ENCODE measurements at regions not wholly inside any gene's neighbourhood (a gene's known extent, or its start where the extent isn't known, plus 50 kb on each side); places are given as distances from the start of the nearest gene placed in this dataset.
"Not testable (repeated sequence)": the region's sequence is repeated elsewhere in the genome, so short reads cannot be mapped to it uniquely, and the experiment has no call there.

- Histone ChIP-seq H3K4me2 (no peak overlapping the region), H3K4me3 (no peak overlapping the region), H3K79me2 (ENCODE audit: low read depth) (no peaks in the 10 kb centered on the region), H3K27me3 (no peaks in the 10 kb centered on the region), H3K9me3 (ENCODE audit: low read depth) (peaks cover 11% of the 10 kb centered on the region), H2AFZ (replicated peaks) (no peak overlapping the region), H3K4me1 (no peaks in the 10 kb centered on the region), H3K36me3 (no peaks in the 10 kb centered on the region), H4K20me1 (ENCODE audit: low read depth) (no peaks in the 10 kb centered on the region), H3F3A (ENCODE audit: low read depth) (no peaks in the 10 kb centered on the region), H3K27ac (no peak overlapping the region), H3K9ac (no peak overlapping the region)
- DNase-seq (ENCODE audit: low spot score) = no peak
- peaks cover 5% of the 10 kb centered on the region for H3K9me3 Mint-ChIP-seq
- no peak overlapping the region for H3K4me3 Mint-ChIP-seq
- no peak for TF ChIP-seq EZH2 (IDR thresholded peaks at IDR 0.05)
- no peak for TF ChIP-seq EZH2phosphoT487 (IDR thresholded peaks at IDR 0.05)
- no peak for TF ChIP-seq CTCF (IDR thresholded peaks at IDR 0.05)
- no peaks in the 10 kb centered on the region for H3K27me3 Mint-ChIP-seq (ENCODE audit: insufficient read depth, low read depth)
- H3K27ac Mint-ChIP-seq = no peak overlapping the region
- H3K36me3 Mint-ChIP-seq = peaks cover 8% of the 10 kb centered on the region
- no peaks in the 10 kb centered on the region for H3K4me1 Mint-ChIP-seq
These were observed 99.6 kb upstream of the FBXO28 start for GRCh38 chr1:224014330-224014649.

DNA sequence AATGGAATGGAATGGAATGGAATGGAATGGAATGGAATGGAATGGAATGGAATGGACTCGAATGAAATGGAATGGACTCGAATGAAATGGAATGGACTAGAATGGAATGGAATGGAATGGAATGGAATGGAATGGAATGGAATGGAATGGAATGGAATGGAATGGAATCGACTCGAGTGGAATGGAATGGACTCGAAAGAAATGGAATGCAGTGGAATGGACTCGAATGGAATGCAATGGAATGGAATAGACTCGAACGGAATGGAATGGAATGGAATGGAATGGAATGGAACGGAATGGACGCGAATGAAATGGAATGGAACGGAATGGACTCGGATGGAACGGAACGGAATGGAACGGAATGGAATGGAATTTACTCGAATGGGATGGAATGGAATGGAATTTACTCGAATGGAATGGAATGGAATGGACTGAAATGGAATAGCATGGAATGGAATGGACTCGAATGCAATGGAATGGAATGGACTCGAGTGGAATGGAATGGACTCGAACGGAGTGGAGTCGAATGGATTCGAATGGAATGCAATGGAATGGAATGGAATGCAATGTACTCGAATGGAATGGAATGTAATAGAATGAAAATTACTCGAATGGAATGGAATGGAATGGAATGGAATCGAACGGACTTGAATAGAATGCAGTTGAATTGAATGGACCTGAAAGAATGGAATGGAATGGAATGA, 100.1 kb upstream of the FBXO28 start:
- H4K20me1 ChIP-seq (ENCODE audit: low read depth); H3K4me3 Mint-ChIP-seq; H3K36me3 ChIP-seq; H3K36me3 Mint-ChIP-seq; H2AFZ ChIP-seq (replicated peaks); H3F3A ChIP-seq (ENCODE audit: low read depth); H3K27ac Mint-ChIP-seq; H3K9me3 Mint-ChIP-seq; H3K79me2 ChIP-seq (ENCODE audit: low read depth); H3K27me3 ChIP-seq; H3K27me3 Mint-ChIP-seq (ENCODE audit: insufficient read depth, low read depth); H3K9ac ChIP-seq; H3K4me3 ChIP-seq; H3K4me1 Mint-ChIP-seq; H3K27ac ChIP-seq; H3K4me2 ChIP-seq; H3K4me1 ChIP-seq: not testable (repeated sequence)
- peaks cover 11% of the 10 kb centered on the region for H3K9me3 ChIP-seq (ENCODE audit: low read depth)
- peak; percentile 5 for DNase-seq (ENCODE audit: low spot score)

- peaks cover 11% of the 10 kb centered on the region for H3K9me3 ChIP-seq (ENCODE audit: low read depth)
- not testable (repeated sequence) for DNase-seq (ENCODE audit: low spot score); H3K36me3 ChIP-seq; H3K4me1 ChIP-seq; H3F3A ChIP-seq (ENCODE audit: low read depth); H4K20me1 ChIP-seq (ENCODE audit: low read depth); H3K9ac ChIP-seq; H3K79me2 ChIP-seq (ENCODE audit: low read depth); H3K27me3 ChIP-seq; H3K4me3 Mint-ChIP-seq; H3K4me3 ChIP-seq; H2AFZ ChIP-seq (replicated peaks); H3K27ac ChIP-seq; H3K27ac Mint-ChIP-seq; H3K4me1 Mint-ChIP-seq; H3K27me3 Mint-ChIP-seq (ENCODE audit: insufficient read depth, low read depth); H3K4me2 ChIP-seq
- peaks cover 11% of the 10 kb centered on the region for H3K36me3 Mint-ChIP-seq
- H3K9me3 Mint-ChIP-seq = peaks cover 12% of the 10 kb centered on the region
These were observed 101.0 kb upstream of the FBXO28 start for GRCh38 chr1:224012807-224013434.

DNA sequence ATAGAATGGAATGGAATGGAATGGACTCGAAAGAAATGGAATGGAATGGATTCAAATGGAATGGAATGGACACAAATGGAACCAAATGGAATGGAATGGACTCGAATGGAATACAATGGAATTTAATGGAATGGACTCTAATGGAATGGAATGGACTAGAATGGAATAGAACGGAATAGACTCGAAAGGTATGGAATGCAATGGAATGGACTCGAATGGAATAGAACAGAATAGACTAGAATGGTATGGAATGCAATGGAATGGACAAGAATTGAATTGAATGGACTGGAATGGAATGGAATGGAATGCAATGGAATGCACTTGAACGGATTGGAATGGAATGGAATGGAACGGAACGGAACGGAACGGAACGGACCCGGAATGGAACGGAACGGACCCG, 101.7 kb upstream of the FBXO28 start:
- H3K27ac Mint-ChIP-seq; H3K9ac ChIP-seq; H3K4me3 ChIP-seq; H3K4me3 Mint-ChIP-seq; H4K20me1 ChIP-seq (ENCODE audit: low read depth); H3K79me2 ChIP-seq (ENCODE audit: low read depth); H2AFZ ChIP-seq (replicated peaks); H3K27me3 Mint-ChIP-seq (ENCODE audit: insufficient read depth, low read depth); H3K27ac ChIP-seq; H3K36me3 ChIP-seq; H3K4me1 Mint-ChIP-seq; H3K4me2 ChIP-seq; H3F3A ChIP-seq (ENCODE audit: low read depth); H3K27me3 ChIP-seq; DNase-seq (ENCODE audit: low spot score); H3K4me1 ChIP-seq: not testable (repeated sequence)
- H3K9me3 Mint-ChIP-seq = peaks cover 15% of the 10 kb centered on the region
- peaks cover 11% of the 10 kb centered on the region for H3K9me3 ChIP-seq (ENCODE audit: low read depth)
- H3K36me3 Mint-ChIP-seq = peaks cover 17% of the 10 kb centered on the region

DNA sequence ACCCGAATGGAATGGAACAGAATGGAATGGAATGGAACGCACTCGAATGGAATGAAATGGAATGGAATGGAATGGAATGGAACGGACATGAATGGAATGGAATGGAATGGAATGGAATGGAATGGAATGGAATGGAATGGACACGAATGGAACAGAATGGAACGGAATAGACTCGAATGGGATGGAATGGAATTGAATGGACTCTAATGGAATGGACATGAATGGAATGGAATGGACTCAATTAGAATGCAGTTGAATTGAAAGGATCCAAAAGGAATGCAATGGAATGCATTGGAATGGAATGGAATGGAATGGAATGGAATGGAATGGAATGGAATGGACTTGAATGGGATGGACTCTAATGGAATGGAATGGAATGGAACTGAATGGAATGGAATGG, 102.2 kb upstream of the FBXO28 start:
- not testable (repeated sequence) for H3K4me1 Mint-ChIP-seq; H2AFZ ChIP-seq (replicated peaks); H3K4me3 Mint-ChIP-seq; H3K27me3 ChIP-seq; H3K4me2 ChIP-seq; H3K27ac ChIP-seq; H3K36me3 ChIP-seq; H3K4me1 ChIP-seq; H3F3A ChIP-seq (ENCODE audit: low read depth); H3K9ac ChIP-seq; H3K27ac Mint-ChIP-seq; H3K4me3 ChIP-seq; H3K79me2 ChIP-seq (ENCODE audit: low read depth); H4K20me1 ChIP-seq (ENCODE audit: low read depth); H3K27me3 Mint-ChIP-seq (ENCODE audit: insufficient read depth, low read depth); DNase-seq (ENCODE audit: low spot score)
- peaks cover 15% of the 10 kb centered on the region for H3K9me3 Mint-ChIP-seq
- H3K9me3 ChIP-seq (ENCODE audit: low read depth) = peaks cover 11% of the 10 kb centered on the region
- peaks cover 19% of the 10 kb centered on the region for H3K36me3 Mint-ChIP-seq

DNA sequence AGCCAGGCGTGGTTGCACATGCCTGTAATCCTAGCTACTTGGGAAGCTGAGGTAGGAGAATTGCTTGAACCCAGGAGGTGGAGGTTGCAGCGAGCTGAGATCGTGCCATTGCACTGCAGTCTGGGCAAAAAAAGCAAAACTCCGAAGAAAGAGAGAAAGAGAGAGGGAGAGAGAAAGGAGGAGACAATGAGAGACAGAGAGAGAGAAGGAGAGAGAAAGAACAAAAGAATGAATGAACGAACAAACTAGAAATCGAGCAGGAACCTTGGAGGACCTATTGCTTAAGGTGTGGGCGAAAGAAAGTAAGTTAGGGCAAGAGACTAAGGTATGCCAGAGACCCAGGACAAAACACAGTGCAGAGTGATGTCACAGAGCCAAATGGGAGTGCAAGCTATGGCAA, 102.8 kb upstream of the FBXO28 start:
- not testable (repeated sequence) for H3K4me2 ChIP-seq; H3K27ac Mint-ChIP-seq; H3K4me1 ChIP-seq; H3K79me2 ChIP-seq (ENCODE audit: low read depth); H4K20me1 ChIP-seq (ENCODE audit: low read depth); H3F3A ChIP-seq (ENCODE audit: low read depth); H3K4me1 Mint-ChIP-seq; H3K36me3 ChIP-seq; H3K27me3 Mint-ChIP-seq (ENCODE audit: insufficient read depth, low read depth); DNase-seq (ENCODE audit: low spot score); H3K4me3 Mint-ChIP-seq; H3K4me3 ChIP-seq; H3K27me3 ChIP-seq; H3K9ac ChIP-seq; H3K27ac ChIP-seq; H2AFZ ChIP-seq (replicated peaks)
- H3K9me3 ChIP-seq (ENCODE audit: low read depth) = peaks cover 11% of the 10 kb centered on the region
- Mint-ChIP-seq H3K36me3 (peaks cover 23% of the 10 kb centered on the region), H3K9me3 (peaks cover 18% of the 10 kb centered on the region)

DNA sequence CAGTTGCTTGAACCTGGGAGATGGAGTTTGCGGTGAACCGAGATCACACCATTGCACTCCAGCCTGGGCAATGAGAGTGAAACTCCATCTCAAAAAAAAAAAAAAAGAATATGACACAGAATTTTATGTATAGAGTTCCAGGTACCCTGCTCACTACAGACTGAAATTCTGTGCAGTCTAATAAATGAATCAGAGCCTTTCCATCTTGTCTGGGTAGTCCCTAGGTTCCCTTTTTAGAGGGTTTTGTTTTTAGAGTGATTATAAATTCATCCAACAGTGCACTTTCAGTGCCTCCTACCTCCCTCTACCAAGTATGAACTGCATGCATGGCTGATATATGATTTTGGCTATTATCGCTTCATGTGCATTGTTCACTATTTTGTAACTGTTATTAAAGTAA, 107.9 kb upstream of the FBXO28 start:
- H3K79me2 ChIP-seq (ENCODE audit: low read depth); H3K27me3 Mint-ChIP-seq (ENCODE audit: insufficient read depth, low read depth); H3K27ac Mint-ChIP-seq: not testable (repeated sequence)

More for the DNA sequence above, 107.9 kb upstream of the FBXO28 start:
- not testable (repeated sequence) for H4K20me1 ChIP-seq (ENCODE audit: low read depth); H2AFZ ChIP-seq (replicated peaks); H3K4me1 ChIP-seq; H3K4me2 ChIP-seq; H3K9me3 ChIP-seq (ENCODE audit: low read depth); H3K27me3 ChIP-seq; H3K9ac ChIP-seq; H3K4me3 Mint-ChIP-seq; H3F3A ChIP-seq (ENCODE audit: low read depth); H3K4me3 ChIP-seq; H3K4me1 Mint-ChIP-seq; DNase-seq (ENCODE audit: low spot score); H3K27ac ChIP-seq
- H3K36me3 Mint-ChIP-seq = peaks cover 27% of the 10 kb centered on the region
- H3K9me3 Mint-ChIP-seq = peaks cover 23% of the 10 kb centered on the region
- peaks cover 11% of the 10 kb centered on the region for H3K36me3 ChIP-seq

Data from neural progenitor cell (in vitro differentiated cells).